LNCaP clone FGC (cell line): ENCODE measurements at regions not wholly inside any gene's neighbourhood (a gene's known extent, or its start where the extent isn't known, plus 50 kb on each side); places are given as distances from the start of the nearest gene placed in this dataset.

Experiments used
- DNase-seq: peaks from one replicate; pipeline ENCODE4 v3.0.0-alpha.2; 2011; ENCODE audit warnings: low read depth
- H3K4me3 ChIP-seq: 2 replicates; pipeline ENCODE4 v1.5.1; 2011; ENCODE audit warnings: mild to moderate bottlenecking, low read depth, low read length, control low read depth
- CTCF ChIP-seq: IDR thresholded peaks from 2 replicates; pipeline ENCODE4 v1.5.1; 2012; ENCODE audit warnings: mild to moderate bottlenecking; ENCODE audit not compliant: control insufficient read depth, insufficient read depth; ENCODE audit errors: extremely low read depth

GRCh38 chr2:176585791-176586190 is 316.5 kb downstream of the MTX2 start:
- DNase-seq, result no peak
- TF ChIP-seq CTCF, result no peak

GRCh38 chr2:176589287-176589686 is 320.0 kb downstream of the MTX2 start:
- no peak overlapping the region for H3K4me3 ChIP-seq
- TF ChIP-seq CTCF, result no peak
- DNase-seq, result no peak

More at GRCh38 chr2:176585791-176586190, 316.5 kb downstream of the MTX2 start:
- no peak overlapping the region for H3K4me3 ChIP-seq

GRCh38 chr2:176589825-176590440 is 320.7 kb downstream of the MTX2 start:
- H3K4me3 ChIP-seq, result no peak overlapping the region
- no peak for TF ChIP-seq CTCF
- no peak for DNase-seq

GRCh38 chr2:176592216-176592615 is 323.0 kb downstream of the MTX2 start:
- no peak for DNase-seq
- no peak overlapping the region for H3K4me3 ChIP-seq
- no peak for TF ChIP-seq CTCF

GRCh38 chr2:176595986-176596385 is 326.7 kb downstream of the MTX2 start:
- TF ChIP-seq CTCF, result no peak
- peak; percentile 34 for DNase-seq
- no peak overlapping the region for H3K4me3 ChIP-seq

GRCh38 chr2:176597916-176598315 is 328.7 kb downstream of the MTX2 start:
- no peak for TF ChIP-seq CTCF
- H3K4me3 ChIP-seq, result no peak overlapping the region
- DNase-seq, result no peak

- no peak for DNase-seq
- no peak overlapping the region for H3K4me3 ChIP-seq
- TF ChIP-seq CTCF, result no peak
Observed at GRCh38 chr2:176598351-176598750, 329.1 kb downstream of the MTX2 start.
